Heart left ventricle (tissue), 16 donors: ENCODE measurements at regions not wholly inside any gene's neighbourhood (a gene's known extent, or its start where the extent isn't known, plus 50 kb on each side); places are given as distances from the start of the nearest gene placed in this dataset.

Experiments used
- ATAC-seq, 4 donors: fragments of 200-7000 bp; cut with Tn5 transposase; one replicate each; pipeline ENCODE4 v1.9.1; 2020 to 2022; ENCODE audit warnings: moderate library complexity in 4 of 4, mild to moderate bottlenecking in 3 of 4, moderate number of reproducible peaks in 1 of 4
- DNase-seq, 5 donors: peaks; one replicate each; pipeline ENCODE4 v3.0.0-alpha.2; 2020
- H3K27ac ChIP-seq, 12 donors: fragments of 200-600 bp; sonication (generic) in 4 of 12; one replicate each; pipeline versions ENCODE4 v1.5.0 to v1.8.0; 2016 to 2022; ENCODE audit warnings: mild to moderate bottlenecking in 2 of 12
- H3K27me3 ChIP-seq, 9 donors: fragments of 200-600 bp; sonication (generic) in 2 of 9; one replicate each; pipeline versions ENCODE4 v1.5.1 to v1.8.0; 2016 to 2022; ENCODE audit warnings: mild to moderate bottlenecking in 3 of 9
- H3K36me3 ChIP-seq, 9 donors: fragments of 200-600 bp; sonication (generic) in 2 of 9; one replicate each; pipeline versions ENCODE4 v1.5.0 to v1.8.0; 2018 to 2022; ENCODE audit warnings: mild to moderate bottlenecking in 2 of 9
- H3K4me1 ChIP-seq, 12 donors: fragments of 200-600 bp; sonication (generic) in 4 of 12; one replicate each; pipeline versions ENCODE4 v1.5.0 to v1.8.0; 2016 to 2022; ENCODE audit warnings: mild to moderate bottlenecking in 3 of 12
- H3K4me3 ChIP-seq, 12 donors: fragments of 200-600 bp; sonication (generic) in 4 of 12; one replicate each; pipeline versions ENCODE4 v1.5.0 to v1.8.0; 2017 to 2022; ENCODE audit warnings: mild to moderate bottlenecking in 9 of 12, moderate library complexity in 4 of 12
- H3K9me3 ChIP-seq, 12 donors: fragments of 200-600 bp; sonication (generic) in 4 of 12; one replicate each; pipeline versions ENCODE4 v1.5.0 to v1.8.0; 2016 to 2022; ENCODE audit warnings: mild to moderate bottlenecking in 1 of 12
- CTCF ChIP-seq, 12 donors: fragments of 200-600 bp; sonication (generic) in 4 of 12; IDR thresholded peaks; one replicate each; pipeline versions ENCODE4 v1.5.0 to v1.8.0; 2018 to 2022; ENCODE audit warnings: antibody characterized with exemption in 12 of 12, mild to moderate bottlenecking in 5 of 12
- POLR2A ChIP-seq, 2 donors: fragments of 450-650 bp; IDR thresholded peaks; one replicate each; pipeline ENCODE4 v1.6.1; 2017; ENCODE audit warnings: antibody characterized with exemption in 2 of 2, mild to moderate bottlenecking in 2 of 2, moderate library complexity in 2 of 2
- WGBS, 4 donors: extraction: QIAGEN DNeasy Blood & Tissue Kit in 2 of 4; methylation state at CpG; one replicate each; pipeline versions ENCODE4 v1.1.5 to v1.1.7; 2013 to 2018; 5-methylcytosine and 5-hydroxymethylcytosine counted together
- intact Hi-C, 10 donors: fragments of 100-400 bp; cut with DNase I; formaldehyde crosslinking; loops; one replicate each; pipeline versions ENCODE4 v1.11.1 to v1.14.2; 2022
- donor health status: ischemic (EF 13 %, LVEDD 7.1; RV severe dilation, severe dysfunction).
- donor health status: healthy with polysubstance abuse.
- donor health status: DM: no; HTN: yes; CAD: no.
- donor health status: DM: no; HTN: no; CAD: no.
- donor health status: ischemic (EF 25% LVEDD 6.9; RV normal size, moderate dysfunction).
- donor health status: ischemic (EF 25% LVEDD 5.7; RV mildly dilated, moderate dysfunction).
- donor health status: healthy.
- donor health status: DM: yes; HTN: yes; CAD: no.
- donor health status: ischemic (EF 35%, LVEDD 5.7; RV mildly dilated, moderate dysfunction).
- donor health status: nonischemic (EF 11% LVEDD 7.7; RV severe dilation, severe dysfunction).
- donor health status: DM: yes; HTN: yes; CAD: no.
- donor health status: PGD.
- donor health status: ischemic (EF 29% LVEDD 5.4; RV normal size, mild dysfunction).
- donor health status: nonischemic (EF 23%, LVEDD 6.1; RV moderate dilation, normal function).

- ATAC-seq: no peak
- Histone ChIP-seq H3K36me3 (no peaks in the 10 kb centered on the region), H3K9me3 (peaks cover 0 to 10% (median 0%) of the 10 kb centered on the region in 12 donors), H3K4me3 (no peak overlapping the region), H3K27me3 (no peaks in the 10 kb centered on the region), H3K4me1 (peaks cover 0 to 5% (median 0%) of the 10 kb centered on the region in 12 donors), H3K27ac (peak overlapping the region in 1 of 12 donors; percentile 2)
- intact Hi-C loops: no loop called here
- no peak for TF ChIP-seq CTCF (IDR thresholded peaks at IDR 0.05)
- DNase-seq: no peak
Measured at GRCh38 chr1:55746710-55747109, 531.5 kb upstream of the USP24 start.

- WGBS, 4 donors: 64 to 80% (median 72%) methylated on average over 1 of the region's 1 CpG
- Histone ChIP-seq H3K27me3 (no peaks in the 10 kb centered on the region), H3K27ac (peak overlapping the region in 1 of 12 donors; percentile 6), H3K9me3 (peaks cover 0 to 6% (median 0%) of the 10 kb centered on the region in 12 donors), H3K36me3 (no peaks in the 10 kb centered on the region), H3K4me3 (no peak overlapping the region), H3K4me1 (peaks cover 0 to 5% (median 0%) of the 10 kb centered on the region in 12 donors)
- peak in 1 of 4 donors; percentile 45 for ATAC-seq
- intact Hi-C loops: no loop called here
- TF ChIP-seq POLR2A (IDR thresholded peaks at IDR 0.05) (no peak), CTCF (IDR thresholded peaks at IDR 0.05) (no peak)
- DNase-seq: no peak
Measured at GRCh38 chr1:55741516-55741915, 526.4 kb upstream of the USP24 start.

- Histone ChIP-seq H3K27ac (no peak overlapping the region), H3K9me3 (peaks cover 0 to 3% (median 0%) of the 10 kb centered on the region in 12 donors), H3K4me1 (no peaks in the 10 kb centered on the region), H3K27me3 (no peaks in the 10 kb centered on the region), H3K36me3 (no peaks in the 10 kb centered on the region), H3K4me3 (no peak overlapping the region)
- ATAC-seq: no peak
- DNase-seq: no peak
- TF ChIP-seq POLR2A (IDR thresholded peaks at IDR 0.05) (no peak), CTCF (IDR thresholded peaks at IDR 0.05) (no peak)
- intact Hi-C loops: no loop called here
Measured at GRCh38 chr1:55735106-55735505, 519.9 kb upstream of the USP24 start.

GRCh38 chr1:55726994-55727393 is 511.8 kb upstream of the USP24 start:
- 70 to 92% (median 79%) methylated on average over 3 of the region's 3 CpGs for WGBS, 4 donors
- Histone ChIP-seq H3K27ac (no peak overlapping the region), H3K36me3 (no peaks in the 10 kb centered on the region), H3K4me1 (no peaks in the 10 kb centered on the region), H3K27me3 (no peaks in the 10 kb centered on the region), H3K4me3 (no peak overlapping the region), H3K9me3 (no peaks in the 10 kb centered on the region)
- TF ChIP-seq CTCF (IDR thresholded peaks at IDR 0.05) (no peak), POLR2A (IDR thresholded peaks at IDR 0.05) (no peak)
- ATAC-seq (no peak), DNase-seq (no peak)
- intact Hi-C loops: no loop called here
